Naive thymus-derived CD4-positive, alpha-beta T cell (primary cell): ENCODE measurements at regions not wholly inside any gene's neighbourhood (a gene's known extent, or its start where the extent isn't known, plus 50 kb on each side); places are given as distances from the start of the nearest gene placed in this dataset.

Source experiments
- ATAC-seq: fragments of 150-1000 bp; cut with Tn5 transposase; 2 replicates; pipeline ENCODE4 v1.10.0; 2021; ENCODE audit warnings: mild to moderate bottlenecking, moderate library complexity
- CTCF ChIA-PET: fragments of 350-600 bp; sonication (Branson Sonifier 250); formaldehyde crosslinking; loops from one replicate; lab custom pipeline; 2021; ENCODE audit warnings: antibody characterized with exemption; lab: Charles Lee
- POLR2A ChIA-PET: fragments of 350-600 bp; sonication (Branson Sonifier 250); formaldehyde crosslinking; loops from one replicate; lab custom pipeline; 2021; ENCODE audit warnings: antibody characterized with exemption, inconsistent platforms; lab: Charles Lee
- DNase-seq, 9 donors: peaks; one replicate each; pipeline versions ENCODE4 v3.0.0 to v3.0.0-alpha.2; 2020 to 2022; ENCODE audit warnings: mixed read lengths in 1 of 9
- H3K27ac ChIP-seq: one replicate; pipeline ENCODE4 v1.7.0; 2013; ENCODE audit warnings: mild to moderate bottlenecking, low read depth, low read length, moderate library complexity
- H3K27me3 ChIP-seq, 2 donors: one replicate each; pipeline ENCODE4 v1.7.0; 2013; ENCODE audit warnings: low read length in 2 of 2, mild to moderate bottlenecking in 2 of 2, moderate library complexity in 2 of 2; ENCODE audit not compliant: control insufficient read depth in 2 of 2, insufficient read depth in 2 of 2
- H3K36me3 ChIP-seq, 3 experiments: 1 replicate in 2 of 3; 2 replicates in 1 of 3; pipeline ENCODE4 v1.7.0; 2013; ENCODE audit warnings: low read length in 3 of 3, mild to moderate bottlenecking in 3 of 3, moderate library complexity in 1 of 3; ENCODE audit not compliant: insufficient read depth in 3 of 3, control insufficient read depth in 2 of 3
- H3K4me1 ChIP-seq, 2 donors: one replicate each; pipeline ENCODE4 v1.7.0; 2013; ENCODE audit warnings: low read length in 2 of 2, mild to moderate bottlenecking in 2 of 2, moderate library complexity in 1 of 2; ENCODE audit not compliant: control insufficient read depth in 2 of 2, insufficient read depth in 2 of 2
- H3K4me3 ChIP-seq: 2 replicates; pipeline ENCODE4 v1.7.0; 2013; ENCODE audit warnings: mild to moderate bottlenecking, low read length
- H3K9me3 ChIP-seq, 3 experiments: 1 replicate in 2 of 3; 2 replicates in 1 of 3; pipeline ENCODE4 v1.7.0; 2013; ENCODE audit warnings: low read length in 3 of 3; ENCODE audit not compliant: control insufficient read depth in 2 of 3
- H3K27ac Mint-ChIP-seq, 9 donors: one replicate each; pipeline ENCODE4 v1.8.0; 2020 to 2022; ENCODE audit warnings: mixed read lengths in 9 of 9, mild to moderate bottlenecking in 8 of 9, moderate library complexity in 5 of 9, inconsistent platforms in 2 of 9
- H3K27me3 Mint-ChIP-seq, 5 donors: one replicate each; pipeline ENCODE4 v1.8.0; 2021 to 2022; ENCODE audit warnings: mixed read lengths in 5 of 5, mild to moderate bottlenecking in 1 of 5
- H3K36me3 Mint-ChIP-seq, 5 donors: one replicate each; pipeline ENCODE4 v1.8.0; 2020 to 2022; ENCODE audit warnings: mixed read lengths in 5 of 5, mild to moderate bottlenecking in 3 of 5, inconsistent platforms in 1 of 5
- H3K4me1 Mint-ChIP-seq, 7 donors: one replicate each; pipeline ENCODE4 v1.8.0; 2020 to 2022; ENCODE audit warnings: mixed read lengths in 7 of 7, mild to moderate bottlenecking in 3 of 7, inconsistent platforms in 1 of 7
- H3K4me3 Mint-ChIP-seq, 10 donors: one replicate each; pipeline ENCODE4 v1.8.0; 2020 to 2022; ENCODE audit warnings: mild to moderate bottlenecking in 10 of 10, mixed read lengths in 10 of 10, moderate library complexity in 6 of 10, inconsistent platforms in 2 of 10
- H3K9me3 Mint-ChIP-seq, 11 donors: one replicate each; pipeline ENCODE4 v1.8.0; 2020 to 2022; ENCODE audit warnings: mixed read lengths in 11 of 11, mild to moderate bottlenecking in 4 of 11, inconsistent platforms in 1 of 11, moderate library complexity in 1 of 11
- intact Hi-C, 2 donors: fragments of 100-400 bp; cut with micrococcal nuclease; formaldehyde crosslinking; loops; one replicate each; pipeline ENCODE4 v1.15.1; 2023

DNA sequence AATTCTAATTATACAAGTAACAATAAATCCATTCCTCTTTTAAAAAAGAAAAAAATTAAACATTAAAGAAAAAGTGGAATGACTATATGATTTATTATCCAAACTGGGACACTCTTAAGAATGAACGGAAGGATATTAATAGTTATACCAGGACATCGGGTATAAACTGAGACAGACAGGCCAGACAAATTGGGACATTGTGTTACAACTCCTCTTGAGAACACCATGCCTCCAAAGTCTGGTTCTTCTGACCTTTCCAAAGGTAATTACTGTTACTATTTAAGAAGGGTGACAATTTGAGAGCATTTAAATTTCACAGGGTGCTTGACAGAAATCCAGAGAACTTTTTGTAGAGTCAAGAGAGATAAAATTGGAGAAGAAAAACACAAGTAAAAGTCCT is 132.1 kb upstream of the MARCHF11 start:
- no peak overlapping the region for H3K27ac Mint-ChIP-seq
- Histone ChIP-seq H3K4me3 (no peak overlapping the region), H3K27ac (no peak overlapping the region), H3K27me3 (no peaks in the 10 kb centered on the region), H3K36me3 (no peaks in the 10 kb centered on the region), H3K9me3 (no peaks in the 10 kb centered on the region), H3K4me1 (no peaks in the 10 kb centered on the region)
- CTCF ChIA-PET, result no interaction called here
- peaks cover 0 to 5% (median 0%) of the 10 kb centered on the region in 11 donors for H3K9me3 Mint-ChIP-seq
- H3K36me3 Mint-ChIP-seq, result no peaks in the 10 kb centered on the region
- no peak overlapping the region for H3K4me3 Mint-ChIP-seq
- no peaks in the 10 kb centered on the region for H3K4me1 Mint-ChIP-seq
- intact Hi-C loops, result no loop called here
- DNase-seq, result no peak
- ATAC-seq, result no peak
- POLR2A ChIA-PET, result no interaction called here
- H3K27me3 Mint-ChIP-seq, result peaks cover 0 to 22% (median 0%) of the 10 kb centered on the region in 5 donors

DNA sequence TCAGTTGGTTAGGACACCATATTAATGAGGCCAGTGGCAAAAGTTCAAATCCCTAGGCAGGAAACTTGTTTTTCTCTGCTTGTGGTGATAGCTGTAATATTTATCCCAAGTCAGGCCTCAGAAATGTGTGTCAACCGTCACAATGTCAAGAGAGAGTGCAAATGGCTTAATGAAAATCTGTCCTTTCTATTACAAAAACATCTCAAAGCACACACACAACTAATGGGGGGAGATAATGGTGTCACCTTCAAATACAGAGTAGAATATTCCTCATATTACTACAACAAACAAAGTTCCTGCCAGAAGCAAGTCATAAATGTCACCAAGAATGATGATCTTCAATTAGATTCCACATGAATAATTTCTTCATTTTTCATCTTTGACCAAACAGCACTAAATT is 127.2 kb upstream of the MARCHF11 start:
- ChIA-PET POLR2A (no interaction called here), CTCF (no interaction called here)
- ATAC-seq, result no peak
- no peaks in the 10 kb centered on the region for H3K27me3 ChIP-seq
- Mint-ChIP-seq H3K4me3 (no peak overlapping the region), H3K27ac (no peak overlapping the region), H3K27me3 (peaks cover 0 to 8% (median 0%) of the 10 kb centered on the region in 5 donors), H3K9me3 (peaks cover 0 to 6% (median 0%) of the 10 kb centered on the region in 11 donors), H3K4me1 (no peaks in the 10 kb centered on the region), H3K36me3 (no peaks in the 10 kb centered on the region)
- H3K9me3 ChIP-seq, result no peaks in the 10 kb centered on the region
- no peak overlapping the region for H3K4me3 ChIP-seq
- intact Hi-C loops, result no loop called here
- DNase-seq, result no peak
- no peaks in the 10 kb centered on the region for H3K4me1 ChIP-seq
- H3K27ac ChIP-seq, result no peak overlapping the region
- no peaks in the 10 kb centered on the region for H3K36me3 ChIP-seq

DNA sequence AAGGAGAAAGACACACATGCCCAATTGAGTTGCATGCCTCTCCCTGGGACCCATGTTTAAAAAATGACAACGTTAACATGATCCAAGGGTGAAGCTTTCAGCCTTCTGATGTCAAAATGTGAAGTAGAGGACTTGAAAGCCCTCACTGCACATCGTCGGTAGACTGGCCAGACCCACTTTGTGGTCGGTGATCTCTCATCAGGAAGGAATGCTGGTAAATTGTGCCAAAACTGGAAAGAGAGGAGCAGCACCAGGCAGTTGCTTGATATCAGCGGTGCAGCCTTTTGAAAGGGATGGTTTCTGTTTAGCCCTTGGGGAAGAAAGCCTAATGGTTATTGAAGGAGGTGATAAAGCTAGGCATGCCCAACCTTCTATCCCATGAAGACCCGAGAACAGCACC is 125.3 kb upstream of the MARCHF11 start:
- Histone ChIP-seq H3K4me1 (no peaks in the 10 kb centered on the region), H3K27ac (no peak overlapping the region), H3K27me3 (no peaks in the 10 kb centered on the region), H3K9me3 (no peaks in the 10 kb centered on the region), H3K4me3 (no peak overlapping the region), H3K36me3 (no peaks in the 10 kb centered on the region)
- Mint-ChIP-seq H3K9me3 (peaks cover 0 to 10% (median 0%) of the 10 kb centered on the region in 11 donors), H3K4me1 (no peaks in the 10 kb centered on the region), H3K27me3 (peaks cover 0 to 7% (median 0%) of the 10 kb centered on the region in 5 donors), H3K4me3 (no peak overlapping the region), H3K27ac (no peak overlapping the region), H3K36me3 (no peaks in the 10 kb centered on the region)
- DNase-seq (no peak), ATAC-seq (no peak)
- intact Hi-C loops, result no loop called here
- ChIA-PET CTCF (no interaction called here), POLR2A (no interaction called here)

DNA sequence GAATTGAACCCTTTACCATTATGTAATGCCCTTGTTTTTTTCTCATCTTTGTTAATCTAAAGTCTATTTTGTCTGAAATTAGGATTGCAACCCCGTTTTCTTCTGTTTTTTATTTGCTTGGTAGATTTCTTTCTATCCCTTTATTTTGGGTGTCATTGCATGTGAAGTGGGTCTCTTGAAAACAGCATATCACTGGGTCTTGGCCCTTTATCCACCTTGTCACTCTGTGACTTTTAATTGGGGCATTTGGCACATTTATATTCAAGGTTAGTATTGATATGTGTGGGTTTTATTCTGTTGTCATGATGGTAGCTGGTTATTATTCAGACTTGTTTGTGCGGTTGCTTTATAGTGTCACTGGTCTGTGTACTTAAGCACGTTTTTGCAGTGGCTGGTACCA is 117.4 kb upstream of the MARCHF11 start:
- ChIA-PET POLR2A (no interaction called here), CTCF (no interaction called here)
- Histone ChIP-seq H3K27me3 (no peaks in the 10 kb centered on the region), H3K36me3 (no peaks in the 10 kb centered on the region), H3K4me1 (no peaks in the 10 kb centered on the region), H3K9me3 (peaks cover 0 to 14% (median 0%) of the 10 kb centered on the region in 3 experiments), H3K4me3 (no peak overlapping the region), H3K27ac (no peak overlapping the region)
- peaks cover 14 to 56% (median 32%) of the 10 kb centered on the region in 11 donors for H3K9me3 Mint-ChIP-seq
- H3K4me1 Mint-ChIP-seq, result no peaks in the 10 kb centered on the region
- no peak for DNase-seq
- ATAC-seq, result no peak
- no peak overlapping the region for H3K27ac Mint-ChIP-seq
- H3K36me3 Mint-ChIP-seq, result peaks cover 0 to 8% (median 0%) of the 10 kb centered on the region in 5 donors
- intact Hi-C loops, result no loop called here
- no peak overlapping the region for H3K4me3 Mint-ChIP-seq
- peaks cover 0 to 10% (median 4%) of the 10 kb centered on the region in 5 donors for H3K27me3 Mint-ChIP-seq

DNA sequence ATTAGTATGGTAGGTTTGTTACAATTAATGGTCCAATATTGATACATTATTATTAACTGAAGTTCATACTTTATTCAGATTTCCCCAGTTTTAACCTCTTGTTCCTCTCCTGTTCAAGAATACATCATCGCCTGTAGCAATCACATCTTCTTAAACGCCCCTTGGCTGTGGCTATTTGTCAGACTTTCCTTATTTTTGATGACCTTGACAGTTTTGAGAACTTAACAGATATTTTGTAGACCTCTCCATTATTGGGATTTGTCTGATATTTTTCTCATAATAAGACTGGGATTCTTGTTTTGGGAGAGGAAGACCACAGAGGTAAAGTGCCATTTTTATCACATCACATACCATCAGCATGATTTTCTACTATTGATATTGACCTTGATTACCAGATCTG is 112.3 kb upstream of the MARCHF11 start:
- Histone ChIP-seq H3K4me1 (no peaks in the 10 kb centered on the region), H3K9me3 (peaks cover 0 to 9% (median 0%) of the 10 kb centered on the region in 3 experiments), H3K27ac (no peak overlapping the region), H3K27me3 (no peaks in the 10 kb centered on the region), H3K36me3 (no peaks in the 10 kb centered on the region), H3K4me3 (no peak overlapping the region)
- intact Hi-C loops, result no loop called here
- Mint-ChIP-seq H3K27me3 (peaks cover 0 to 4% (median 0%) of the 10 kb centered on the region in 5 donors), H3K4me3 (no peak overlapping the region), H3K36me3 (peaks cover 0 to 8% (median 0%) of the 10 kb centered on the region in 5 donors), H3K9me3 (peaks cover 9 to 35% (median 18%) of the 10 kb centered on the region in 11 donors), H3K27ac (no peak overlapping the region), H3K4me1 (no peaks in the 10 kb centered on the region)
- ChIA-PET CTCF (no interaction called here), POLR2A (no interaction called here)
- DNase-seq (no peak), ATAC-seq (no peak)

DNA sequence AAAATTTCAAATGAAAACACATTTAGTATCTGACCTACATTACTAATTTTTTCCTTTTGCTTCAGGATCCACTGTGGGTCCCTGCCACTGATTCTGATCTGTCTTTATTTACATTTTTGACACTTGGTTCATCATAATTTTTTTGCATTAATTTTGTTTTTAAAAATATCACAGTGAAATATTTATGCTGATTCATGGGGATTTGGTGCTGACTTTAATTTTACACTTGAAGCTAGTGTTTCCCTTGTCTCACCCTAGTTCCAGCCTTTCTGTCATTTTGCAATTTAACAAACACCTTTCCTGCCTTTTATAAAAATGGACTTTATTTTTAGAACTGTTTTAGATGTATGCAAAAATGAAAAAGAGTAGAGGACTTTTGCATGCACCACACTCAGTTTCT is 111.9 kb upstream of the MARCHF11 start:
- Mint-ChIP-seq H3K9me3 (peaks cover 7 to 32% (median 15%) of the 10 kb centered on the region in 11 donors), H3K4me1 (no peaks in the 10 kb centered on the region), H3K36me3 (peaks cover 0 to 8% (median 0%) of the 10 kb centered on the region in 5 donors), H3K27ac (no peak overlapping the region), H3K4me3 (no peak overlapping the region), H3K27me3 (peaks cover 0 to 4% (median 0%) of the 10 kb centered on the region in 5 donors)
- H3K4me3 ChIP-seq, result no peak overlapping the region
- ChIA-PET POLR2A (no interaction called here), CTCF (no interaction called here)
- H3K27me3 ChIP-seq, result no peaks in the 10 kb centered on the region
- intact Hi-C loops, result no loop called here
- H3K36me3 ChIP-seq, result no peaks in the 10 kb centered on the region
- DNase-seq (no peak), ATAC-seq (no peak)
- H3K4me1 ChIP-seq, result no peaks in the 10 kb centered on the region
- peaks cover 0 to 5% (median 0%) of the 10 kb centered on the region in 3 experiments for H3K9me3 ChIP-seq
- no peak overlapping the region for H3K27ac ChIP-seq

DNA sequence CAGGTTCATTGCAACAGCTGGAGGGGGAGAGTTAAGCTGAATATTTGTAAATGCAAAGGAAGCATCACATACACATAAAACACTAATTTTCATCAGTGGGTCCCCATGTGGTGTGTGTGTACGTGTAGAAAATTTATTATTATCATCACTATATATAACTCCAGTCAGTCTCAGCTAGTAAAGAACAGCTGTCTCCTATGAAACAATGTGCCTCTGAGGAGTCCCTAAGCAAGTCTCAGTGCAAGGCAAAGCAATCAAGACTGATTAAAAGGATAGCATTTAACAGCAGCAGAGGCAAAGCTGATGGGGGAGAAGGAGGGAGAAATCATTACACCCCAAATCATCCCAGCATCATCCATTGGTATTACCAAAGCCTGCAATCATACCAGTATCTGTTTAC is 104.2 kb upstream of the MARCHF11 start:
- Histone ChIP-seq H3K4me1 (no peaks in the 10 kb centered on the region), H3K9me3 (no peaks in the 10 kb centered on the region), H3K4me3 (no peak overlapping the region), H3K27me3 (no peaks in the 10 kb centered on the region), H3K36me3 (no peaks in the 10 kb centered on the region), H3K27ac (no peak overlapping the region)
- POLR2A ChIA-PET, result no interaction called here
- no peaks in the 10 kb centered on the region for H3K36me3 Mint-ChIP-seq
- CTCF ChIA-PET, result no interaction called here
- no peaks in the 10 kb centered on the region for H3K27me3 Mint-ChIP-seq
- intact Hi-C loops, result no loop called here
- no peaks in the 10 kb centered on the region for H3K4me1 Mint-ChIP-seq
- no peak for ATAC-seq
- peaks cover 0 to 7% (median under 1%) of the 10 kb centered on the region in 11 donors for H3K9me3 Mint-ChIP-seq
- no peak overlapping the region for H3K27ac Mint-ChIP-seq
- no peak overlapping the region for H3K4me3 Mint-ChIP-seq
- DNase-seq, result no peak
